ENCODE measurements at regions not wholly inside any gene's neighbourhood (a gene's known extent, or its start where the extent isn't known, plus 50 kb on each side); places are given as distances from the start of the nearest gene placed in this dataset.

GRCh38 chr6:71489736-71490135, 201.1 kb downstream of the OGFRL1 start (continued):
- TF ChIP-seq ZNF592 (IDR thresholded peaks at IDR 0.05) (no peak), SREBF1 (IDR thresholded peaks at IDR 0.05; ENCODE audit: low read length) (no peak)

GRCh38 chr6:71490876-71491275, 202.3 kb downstream of the OGFRL1 start:
- Histone ChIP-seq H3K4me1 (ENCODE audit: control insufficient read depth, insufficient read depth, low read length) (no peaks in the 10 kb centered on the region), H3K9ac (ENCODE audit: control insufficient read depth, insufficient read depth, low read length) (no peak overlapping the region), H3K9me3 (replicated peaks; ENCODE audit: control insufficient read depth, insufficient read depth, low read length) (no peaks in the 10 kb centered on the region), H3K36me3 (ENCODE audit: control insufficient read depth in 2 of 2, insufficient read depth in 2 of 2, low read length in 1 of 2) (no peaks in the 10 kb centered on the region), H3K4me3 (no peak overlapping the region), H3K79me2 (ENCODE audit: control insufficient read depth, insufficient read depth, low read length) (no peaks in the 10 kb centered on the region), H4K20me1 (ENCODE audit: control insufficient read depth, insufficient read depth) (no peaks in the 10 kb centered on the region), H3K27ac (ENCODE audit: control insufficient read depth, insufficient read depth) (no peak overlapping the region), H2AFZ (ENCODE audit: control insufficient read depth, low read depth, low read length) (no peak overlapping the region), H3K27me3 (replicated peaks in 1 of 2; ENCODE audit: control insufficient read depth in 2 of 2, insufficient read depth in 2 of 2, low read length in 1 of 2) (no peaks in the 10 kb centered on the region; a peak in 1 of 4 replicates), H3K4me2 (ENCODE audit: control insufficient read depth, insufficient read depth) (no peak overlapping the region)
- POLR2A ChIA-PET, result no interaction called here
- WGBS (ENCODE audit: insufficient coverage, insufficient replicate concordance, low lambda C conversion rate, missing lambda C conversion rate), result 25% methylated on average over 5 of the region's 5 CpGs
- no peak for DNase-seq (ENCODE audit: low read depth, low spot score)
- in situ Hi-C loops (cut with MboI) (no loop called here), intact Hi-C loops (cut with micrococcal nuclease; ENCODE audit: unreplicated experiment) (no loop called here)
- no peak for ATAC-seq
- SMC1A ChIA-PET (ENCODE audit: uncharacterized antibody, unreplicated experiment), result interaction anchor here (0.7 to 1.3 kb wide), 3 partner anchors 12 to 137 kb away, joined by 3 to 4 read pairs (median 3); no protein-coding TSS in a partner anchor
- no peak for TF ChIP-seq GABPA (IDR thresholded peaks at IDR 0.05; ENCODE audit: low read depth)
- no peak for TF ChIP-seq EED (IDR thresholded peaks at IDR 0.05; ENCODE audit: low read depth)
- no peak for TF ChIP-seq HDGF (IDR thresholded peaks at IDR 0.05)
- no peak for TF ChIP-seq ZNF24 (IDR thresholded peaks at IDR 0.05)
- no peak for TF ChIP-seq CEBPZ (IDR thresholded peaks at IDR 0.05; ENCODE audit: low read depth, low read length)
- no peak for TF ChIP-seq RB1 (IDR thresholded peaks at IDR 0.05; ENCODE audit: borderline replicate concordance)
- TF ChIP-seq, protein P1, sequence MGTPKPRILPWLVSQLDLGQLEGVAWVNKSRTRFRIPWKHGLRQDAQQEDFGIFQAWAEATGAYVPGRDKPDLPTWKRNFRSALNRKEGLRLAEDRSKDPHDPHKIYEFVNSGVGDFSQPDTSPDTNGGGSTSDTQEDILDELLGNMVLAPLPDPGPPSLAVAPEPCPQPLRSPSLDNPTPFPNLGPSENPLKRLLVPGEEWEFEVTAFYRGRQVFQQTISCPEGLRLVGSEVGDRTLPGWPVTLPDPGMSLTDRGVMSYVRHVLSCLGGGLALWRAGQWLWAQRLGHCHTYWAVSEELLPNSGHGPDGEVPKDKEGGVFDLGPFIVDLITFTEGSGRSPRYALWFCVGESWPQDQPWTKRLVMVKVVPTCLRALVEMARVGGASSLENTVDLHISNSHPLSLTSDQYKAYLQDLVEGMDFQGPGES (IDR thresholded peaks at IDR 0.05), result no peak
- TF ChIP-seq EZH2 (IDR thresholded peaks at IDR 0.05; ENCODE audit: borderline replicate concordance, control insufficient read depth, low read depth, low read length), result no peak
- RAD21 ChIA-PET (ENCODE audit: unreplicated experiment), result no interaction called here
- CTCF ChIA-PET, result interaction anchor here (1.5 kb wide), 1 partner anchor 107 kb away, joined by 3 read pairs; no protein-coding TSS in a partner anchor
- no peak for FAIRE-seq
- no TSS peak for BruUV-seq (replicated peaks)
